WTC11 (cell line): ENCODE measurements at regions not wholly inside any gene's neighbourhood (a gene's known extent, or its start where the extent isn't known, plus 50 kb on each side); places are given as distances from the start of the nearest gene placed in this dataset.

Experiments used
- ATAC-seq: fragments of 200-7000 bp; cut with Tn5 transposase; 2 replicates; pipeline ENCODE4 v1.10.0; 2021; ENCODE audit warnings: mild to moderate bottlenecking, moderate library complexity
- CTCF ChIA-PET: fragments of 300-600 bp; sonication (Branson Sonifier 250); formaldehyde crosslinking; loops from one replicate; lab custom pipeline; 2021; ENCODE audit warnings: antibody characterized with exemption; lab: Charles Lee
- POLR2A ChIA-PET: fragments of 350-600 bp; sonication (Branson Sonifier 250); formaldehyde crosslinking; loops from one replicate; lab custom pipeline; 2021; ENCODE audit warnings: antibody characterized with exemption; lab: Charles Lee
- DNase-seq: peaks from one replicate; pipeline ENCODE4 v3.0.0; 2021; ENCODE audit warnings: low spot score
- H3K27ac Mint-ChIP-seq: 2 replicates; pipeline ENCODE4 v1.8.0; 2021; ENCODE audit warnings: mixed read lengths
- H3K27me3 Mint-ChIP-seq: 2 replicates; pipeline ENCODE4 v1.8.0; 2021; ENCODE audit warnings: low read depth, mild to moderate bottlenecking, moderate library complexity, mixed read lengths
- H3K36me3 Mint-ChIP-seq: 2 replicates; pipeline ENCODE4 v1.8.0; 2021; ENCODE audit warnings: mixed read lengths
- H3K4me1 Mint-ChIP-seq: 2 replicates; pipeline ENCODE4 v1.8.0; 2022; ENCODE audit warnings: mixed read lengths
- H3K4me3 Mint-ChIP-seq: 2 replicates; pipeline ENCODE4 v1.8.0; 2021; ENCODE audit warnings: mild to moderate bottlenecking, moderate library complexity, mixed read lengths
- H3K9me3 Mint-ChIP-seq: 2 replicates; pipeline ENCODE4 v1.8.0; 2021; ENCODE audit warnings: mixed read lengths
- ELF4 ChIP-seq: sonication (generic); formaldehyde crosslinking; IDR thresholded peaks from 2 replicates; pipeline ENCODE4 v1.8.1; 2022; ENCODE audit warnings: low read depth, mild to moderate bottlenecking, moderate library complexity, missing genetic modification reagents
- ETV6 ChIP-seq: sonication (generic); formaldehyde crosslinking; IDR thresholded peaks from 2 replicates; pipeline ENCODE4 v1.8.1; 2022; ENCODE audit warnings: mild to moderate bottlenecking, missing genetic modification reagents
- FOXP1 ChIP-seq: sonication (generic); formaldehyde crosslinking; IDR thresholded peaks from 2 replicates; pipeline ENCODE4 v1.8.0; 2022; ENCODE audit warnings: missing genetic modification reagents, mild to moderate bottlenecking, moderate library complexity, borderline replicate concordance
- GABPB1 ChIP-seq: sonication (generic); formaldehyde crosslinking; IDR thresholded peaks from 2 replicates; pipeline ENCODE4 v1.8.1; 2023; ENCODE audit warnings: mild to moderate bottlenecking, missing genetic modification reagents
- MXD4 ChIP-seq: fragments of 250-450 bp; sonication (Bioruptor Pico); IDR thresholded peaks from 2 replicates; pipeline ENCODE4 v1.8.0; 2021; ENCODE audit warnings: mild to moderate bottlenecking, moderate library complexity, borderline replicate concordance
- NR1H2 ChIP-seq: sonication (generic); formaldehyde crosslinking; IDR thresholded peaks from 2 replicates; pipeline ENCODE4 v1.9.0; 2021; ENCODE audit warnings: mild to moderate bottlenecking, moderate library complexity, missing genetic modification reagents
- OVOL2 ChIP-seq: fragments of 250-450 bp; sonication (Bioruptor Pico); IDR thresholded peaks from 2 replicates; pipeline ENCODE4 v1.9.0; 2021; ENCODE audit warnings: mild to moderate bottlenecking, borderline replicate concordance
- ZNF121 ChIP-seq: sonication (generic); formaldehyde crosslinking; IDR thresholded peaks from 2 replicates; pipeline ENCODE4 v1.8.0; 2023; ENCODE audit warnings: missing genetic modification reagents
- ZNF138 ChIP-seq: sonication (generic); formaldehyde crosslinking; conservative IDR thresholded peaks from 2 replicates; pipeline ENCODE4 v1.8.1; 2022; ENCODE audit warnings: mild to moderate bottlenecking, moderate library complexity, missing genetic modification reagents
- ZNF416 ChIP-seq: fragments of 250-450 bp; sonication (Bioruptor Pico); IDR thresholded peaks from 2 replicates; pipeline ENCODE4 v1.9.0; 2021; ENCODE audit warnings: mild to moderate bottlenecking, inconsistent platforms
- TF ChIP-seq, protein P1 (sequence below): sonication (generic); formaldehyde crosslinking; conservative IDR thresholded peaks from 2 replicates; pipeline ENCODE4 v1.8.1; 2022; ENCODE audit warnings: mild to moderate bottlenecking, missing genetic modification reagents
- TF ChIP-seq, protein P2 (sequence below): fragments of 250-450 bp; sonication (Bioruptor Pico); IDR thresholded peaks from 2 replicates; pipeline ENCODE4 v1.9.0; 2021; ENCODE audit warnings: mild to moderate bottlenecking
- TF ChIP-seq, protein P3 (sequence below): fragments of 250-450 bp; sonication (Bioruptor Pico); IDR thresholded peaks from 2 replicates; pipeline ENCODE4 v1.9.0; 2021; ENCODE audit warnings: moderate library complexity, mild to moderate bottlenecking, inconsistent platforms, borderline replicate concordance
- TF ChIP-seq, protein P4 (sequence below): sonication (generic); formaldehyde crosslinking; IDR thresholded peaks from 2 replicates; pipeline ENCODE4 v1.8.0; 2022; ENCODE audit warnings: mild to moderate bottlenecking, missing genetic modification reagents
- TF ChIP-seq, protein P5 (sequence below): sonication (generic); formaldehyde crosslinking; IDR thresholded peaks from 2 replicates; pipeline ENCODE4 v1.8.1; 2022; ENCODE audit warnings: mild to moderate bottlenecking, missing genetic modification reagents, moderate library complexity, borderline replicate concordance
- TF ChIP-seq, protein P6 (sequence below): sonication (generic); formaldehyde crosslinking; IDR thresholded peaks from 2 replicates; pipeline ENCODE4 v1.8.0; 2022; ENCODE audit warnings: mild to moderate bottlenecking, missing genetic modification reagents
- TF ChIP-seq, protein P7 (sequence below): fragments of 250-450 bp; sonication (Bioruptor Pico); IDR thresholded peaks from 2 replicates; pipeline ENCODE4 v1.8.0; 2021; ENCODE audit warnings: mild to moderate bottlenecking
- TF ChIP-seq, protein P8 (sequence below): sonication (generic); formaldehyde crosslinking; IDR thresholded peaks from 2 replicates; pipeline ENCODE4 v1.8.0; 2022; ENCODE audit warnings: missing genetic modification reagents
- TF ChIP-seq, protein P9 (sequence below): sonication (generic); formaldehyde crosslinking; IDR thresholded peaks from 2 replicates; pipeline ENCODE4 v1.8.0; 2022; ENCODE audit warnings: mild to moderate bottlenecking, missing genetic modification reagents

DNA sequence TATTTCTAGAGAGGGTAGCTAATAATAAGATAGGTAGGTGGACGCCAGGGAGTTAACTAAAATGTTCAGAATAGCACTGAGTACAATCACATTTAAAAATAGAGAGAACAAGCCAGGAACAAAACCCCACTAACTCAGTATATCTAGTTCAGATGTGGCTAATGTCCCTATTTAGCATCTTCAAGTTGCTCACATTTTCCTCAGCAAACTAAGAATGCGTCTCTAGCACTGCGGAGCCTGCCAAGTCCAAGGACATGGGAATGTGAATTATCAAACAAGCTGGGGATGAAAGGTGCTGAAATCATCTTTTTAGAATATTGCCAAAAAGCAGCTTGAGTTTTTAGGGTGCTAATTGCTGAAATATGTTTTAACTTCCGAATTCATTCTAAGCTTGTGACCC is 398.5 kb upstream of the FIGN start (continued):
- TF ChIP-seq, protein P1, sequence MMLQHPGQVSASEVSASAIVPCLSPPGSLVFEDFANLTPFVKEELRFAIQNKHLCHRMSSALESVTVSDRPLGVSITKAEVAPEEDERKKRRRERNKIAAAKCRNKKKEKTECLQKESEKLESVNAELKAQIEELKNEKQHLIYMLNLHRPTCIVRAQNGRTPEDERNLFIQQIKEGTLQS (CRISPR knock-in tag): no peak
- TF ChIP-seq, protein P2, sequence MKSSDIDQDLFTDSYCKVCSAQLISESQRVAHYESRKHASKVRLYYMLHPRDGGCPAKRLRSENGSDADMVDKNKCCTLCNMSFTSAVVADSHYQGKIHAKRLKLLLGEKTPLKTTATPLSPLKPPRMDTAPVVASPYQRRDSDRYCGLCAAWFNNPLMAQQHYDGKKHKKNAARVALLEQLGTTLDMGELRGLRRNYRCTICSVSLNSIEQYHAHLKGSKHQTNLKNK (CRISPR knock-in tag): no peak
- TF ChIP-seq ZNF121: no peak
- TF ChIP-seq, protein P3, sequence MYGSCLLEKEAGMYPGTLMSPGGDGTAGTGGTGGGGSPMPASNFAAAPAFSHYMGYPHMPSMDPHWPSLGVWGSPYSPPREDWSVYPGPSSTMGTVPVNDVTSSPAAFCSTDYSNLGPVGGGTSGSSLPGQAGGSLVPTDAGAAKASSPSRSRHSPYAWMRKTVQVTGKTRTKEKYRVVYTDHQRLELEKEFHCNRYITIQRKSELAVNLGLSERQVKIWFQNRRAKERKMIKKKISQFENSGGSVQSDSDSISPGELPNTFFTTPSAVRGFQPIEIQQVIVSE (CRISPR knock-in tag): no peak

DNA sequence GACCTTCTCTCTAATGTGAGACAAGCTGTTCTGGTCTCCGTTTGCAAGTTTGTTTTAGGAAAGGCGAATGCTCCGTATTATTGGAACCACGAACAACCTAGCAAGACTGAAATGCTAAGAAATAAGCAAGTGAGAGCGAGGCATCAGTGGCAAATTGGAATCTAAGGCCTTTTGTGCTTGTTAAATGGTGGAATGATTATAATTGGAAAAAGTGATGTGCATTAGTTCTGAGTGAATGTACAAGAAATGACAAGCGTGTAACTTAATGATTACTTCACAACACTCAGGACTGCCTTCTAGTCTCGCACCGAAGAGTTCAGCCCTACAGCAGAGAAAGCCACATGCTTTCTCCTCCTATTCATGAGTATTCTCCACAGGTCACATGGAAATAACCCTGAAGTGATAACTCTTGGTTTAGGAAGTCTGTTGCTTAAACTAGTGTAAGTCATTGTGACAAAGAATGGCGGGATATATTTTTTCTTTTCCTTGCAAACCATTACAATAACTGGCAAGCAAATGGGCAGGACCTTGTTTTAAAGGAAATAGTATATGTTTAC is 392.2 kb upstream of the FIGN start:
- no peak for DNase-seq
- POLR2A ChIA-PET: no interaction called here
- CTCF ChIA-PET: no interaction called here
- ATAC-seq: no peak
- Mint-ChIP-seq H3K9me3 (0 out of 2 replicates have a peak, but pooled peaks cover 5% of the 10 kb centered on the region), H3K4me3 (no peak overlapping the region), H3K27ac (no peak overlapping the region), H3K27me3 (no peaks in the 10 kb centered on the region; the same call in 1 of the 2 replicates), H3K4me1 (no peaks in the 10 kb centered on the region), H3K36me3 (no peaks in the 10 kb centered on the region)
- TF ChIP-seq, protein P4, sequence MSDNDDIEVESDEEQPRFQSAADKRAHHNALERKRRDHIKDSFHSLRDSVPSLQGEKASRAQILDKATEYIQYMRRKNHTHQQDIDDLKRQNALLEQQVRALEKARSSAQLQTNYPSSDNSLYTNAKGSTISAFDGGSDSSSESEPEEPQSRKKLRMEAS (CRISPR knock-in tag): no peak
- TF ChIP-seq, protein P5, sequence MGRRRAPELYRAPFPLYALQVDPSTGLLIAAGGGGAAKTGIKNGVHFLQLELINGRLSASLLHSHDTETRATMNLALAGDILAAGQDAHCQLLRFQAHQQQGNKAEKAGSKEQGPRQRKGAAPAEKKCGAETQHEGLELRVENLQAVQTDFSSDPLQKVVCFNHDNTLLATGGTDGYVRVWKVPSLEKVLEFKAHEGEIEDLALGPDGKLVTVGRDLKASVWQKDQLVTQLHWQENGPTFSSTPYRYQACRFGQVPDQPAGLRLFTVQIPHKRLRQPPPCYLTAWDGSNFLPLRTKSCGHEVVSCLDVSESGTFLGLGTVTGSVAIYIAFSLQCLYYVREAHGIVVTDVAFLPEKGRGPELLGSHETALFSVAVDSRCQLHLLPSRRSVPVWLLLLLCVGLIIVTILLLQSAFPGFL (CRISPR knock-in tag): no peak
- TF ChIP-seq OVOL2 (CRISPR knock-in tag) (no peak), ZNF138 (no peak), FOXP1 (CRISPR knock-in tag) (no peak), MXD4 (CRISPR knock-in tag) (no peak)

DNA sequence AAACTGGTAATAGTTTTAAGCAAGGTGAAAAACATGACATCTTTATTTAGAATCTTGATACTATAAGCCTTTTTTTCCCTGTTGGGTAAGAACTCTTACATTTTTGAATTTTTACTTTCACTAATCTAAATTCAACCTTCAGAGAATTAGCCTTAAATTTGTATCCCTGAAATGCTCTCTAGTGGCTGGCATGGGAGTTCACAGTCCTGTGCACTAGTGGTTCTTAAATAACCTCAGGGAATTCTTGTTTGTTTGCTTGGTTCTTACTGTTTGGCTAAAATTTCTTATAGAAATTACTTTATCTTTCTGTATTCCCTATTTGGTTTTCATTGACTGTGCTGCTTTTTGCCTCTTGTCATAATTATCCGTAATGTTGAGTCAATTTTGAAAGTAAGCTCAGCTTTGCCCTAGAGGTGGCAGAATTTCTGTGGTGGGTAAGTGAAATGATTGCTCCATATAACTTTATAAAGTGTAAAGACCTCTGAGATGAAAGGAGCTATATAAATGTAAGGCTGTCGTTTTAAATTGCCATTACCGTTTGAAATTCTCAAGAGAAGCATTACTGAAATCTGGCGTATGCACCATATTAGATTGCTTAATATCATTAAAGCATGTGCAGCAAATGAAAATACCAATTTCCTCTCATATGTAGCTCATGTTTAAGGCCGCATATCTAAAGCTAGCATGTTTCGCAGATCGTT is 391.3 kb upstream of the FIGN start:
- ATAC-seq (peak; percentile 36; the same call in 1 of the 2 replicates), DNase-seq (no peak)
- Mint-ChIP-seq H3K36me3 (no peaks in the 10 kb centered on the region), H3K27ac (no peak overlapping the region), H3K9me3 (0 out of 2 replicates have a peak, but pooled peaks cover 5% of the 10 kb centered on the region), H3K4me3 (no peak overlapping the region), H3K4me1 (no peaks in the 10 kb centered on the region), H3K27me3 (no peaks in the 10 kb centered on the region; the same call in 1 of the 2 replicates)
- ChIA-PET CTCF (interaction anchor here (1.0 kb wide), 1 partner anchor 352 kb away, joined by 3 read pairs; no protein-coding TSS in a partner anchor), POLR2A (interaction anchor here (0.6 kb wide), 1 partner anchor 475 kb away, joined by 4 read pairs; no protein-coding TSS in a partner anchor)
- TF ChIP-seq ZNF416: no peak
- no peak for TF ChIP-seq NR1H2 (CRISPR knock-in tag)
- TF ChIP-seq, protein P6, sequence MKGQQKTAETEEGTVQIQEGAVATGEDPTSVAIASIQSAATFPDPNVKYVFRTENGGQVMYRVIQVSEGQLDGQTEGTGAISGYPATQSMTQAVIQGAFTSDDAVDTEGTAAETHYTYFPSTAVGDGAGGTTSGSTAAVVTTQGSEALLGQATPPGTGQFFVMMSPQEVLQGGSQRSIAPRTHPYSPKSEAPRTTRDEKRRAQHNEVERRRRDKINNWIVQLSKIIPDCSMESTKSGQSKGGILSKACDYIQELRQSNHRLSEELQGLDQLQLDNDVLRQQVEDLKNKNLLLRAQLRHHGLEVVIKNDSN (CRISPR knock-in tag): no peak
- TF ChIP-seq, protein P7, sequence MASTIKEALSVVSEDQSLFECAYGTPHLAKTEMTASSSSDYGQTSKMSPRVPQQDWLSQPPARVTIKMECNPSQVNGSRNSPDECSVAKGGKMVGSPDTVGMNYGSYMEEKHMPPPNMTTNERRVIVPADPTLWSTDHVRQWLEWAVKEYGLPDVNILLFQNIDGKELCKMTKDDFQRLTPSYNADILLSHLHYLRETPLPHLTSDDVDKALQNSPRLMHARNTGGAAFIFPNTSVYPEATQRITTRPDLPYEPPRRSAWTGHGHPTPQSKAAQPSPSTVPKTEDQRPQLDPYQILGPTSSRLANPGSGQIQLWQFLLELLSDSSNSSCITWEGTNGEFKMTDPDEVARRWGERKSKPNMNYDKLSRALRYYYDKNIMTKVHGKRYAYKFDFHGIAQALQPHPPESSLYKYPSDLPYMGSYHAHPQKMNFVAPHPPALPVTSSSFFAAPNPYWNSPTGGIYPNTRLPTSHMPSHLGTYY (CRISPR knock-in tag): no peak
- TF ChIP-seq, protein P8, sequence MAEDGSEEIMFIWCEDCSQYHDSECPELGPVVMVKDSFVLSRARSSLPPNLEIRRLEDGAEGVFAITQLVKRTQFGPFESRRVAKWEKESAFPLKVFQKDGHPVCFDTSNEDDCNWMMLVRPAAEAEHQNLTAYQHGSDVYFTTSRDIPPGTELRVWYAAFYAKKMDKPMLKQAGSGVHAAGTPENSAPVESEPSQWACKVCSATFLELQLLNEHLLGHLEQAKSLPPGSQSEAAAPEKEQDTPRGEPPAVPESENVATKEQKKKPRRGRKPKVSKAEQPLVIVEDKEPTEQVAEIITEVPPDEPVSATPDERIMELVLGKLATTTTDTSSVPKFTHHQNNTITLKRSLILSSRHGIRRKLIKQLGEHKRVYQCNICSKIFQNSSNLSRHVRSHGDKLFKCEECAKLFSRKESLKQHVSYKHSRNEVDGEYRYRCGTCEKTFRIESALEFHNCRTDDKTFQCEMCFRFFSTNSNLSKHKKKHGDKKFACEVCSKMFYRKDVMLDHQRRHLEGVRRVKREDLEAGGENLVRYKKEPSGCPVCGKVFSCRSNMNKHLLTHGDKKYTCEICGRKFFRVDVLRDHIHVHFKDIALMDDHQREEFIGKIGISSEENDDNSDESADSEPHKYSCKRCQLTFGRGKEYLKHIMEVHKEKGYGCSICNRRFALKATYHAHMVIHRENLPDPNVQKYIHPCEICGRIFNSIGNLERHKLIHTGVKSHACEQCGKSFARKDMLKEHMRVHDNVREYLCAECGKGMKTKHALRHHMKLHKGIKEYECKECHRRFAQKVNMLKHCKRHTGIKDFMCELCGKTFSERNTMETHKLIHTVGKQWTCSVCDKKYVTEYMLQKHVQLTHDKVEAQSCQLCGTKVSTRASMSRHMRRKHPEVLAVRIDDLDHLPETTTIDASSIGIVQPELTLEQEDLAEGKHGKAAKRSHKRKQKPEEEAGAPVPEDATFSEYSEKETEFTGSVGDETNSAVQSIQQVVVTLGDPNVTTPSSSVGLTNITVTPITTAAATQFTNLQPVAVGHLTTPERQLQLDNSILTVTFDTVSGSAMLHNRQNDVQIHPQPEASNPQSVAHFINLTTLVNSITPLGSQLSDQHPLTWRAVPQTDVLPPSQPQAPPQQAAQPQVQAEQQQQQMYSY (CRISPR knock-in tag): no peak
- TF ChIP-seq GABPB1 (CRISPR knock-in tag): no peak
- TF ChIP-seq, protein P9, sequence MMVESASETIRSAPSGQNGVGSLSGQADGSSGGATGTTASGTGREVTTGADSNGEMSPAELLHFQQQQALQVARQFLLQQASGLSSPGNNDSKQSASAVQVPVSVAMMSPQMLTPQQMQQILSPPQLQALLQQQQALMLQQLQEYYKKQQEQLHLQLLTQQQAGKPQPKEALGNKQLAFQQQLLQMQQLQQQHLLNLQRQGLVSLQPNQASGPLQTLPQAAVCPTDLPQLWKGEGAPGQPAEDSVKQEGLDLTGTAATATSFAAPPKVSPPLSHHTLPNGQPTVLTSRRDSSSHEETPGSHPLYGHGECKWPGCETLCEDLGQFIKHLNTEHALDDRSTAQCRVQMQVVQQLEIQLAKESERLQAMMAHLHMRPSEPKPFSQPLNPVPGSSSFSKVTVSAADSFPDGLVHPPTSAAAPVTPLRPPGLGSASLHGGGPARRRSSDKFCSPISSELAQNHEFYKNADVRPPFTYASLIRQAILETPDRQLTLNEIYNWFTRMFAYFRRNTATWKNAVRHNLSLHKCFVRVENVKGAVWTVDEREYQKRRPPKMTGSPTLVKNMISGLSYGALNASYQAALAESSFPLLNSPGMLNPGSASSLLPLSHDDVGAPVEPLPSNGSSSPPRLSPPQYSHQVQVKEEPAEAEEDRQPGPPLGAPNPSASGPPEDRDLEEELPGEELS (CRISPR knock-in tag): no peak
- TF ChIP-seq ETV6 (CRISPR knock-in tag): no peak
- TF ChIP-seq ELF4 (CRISPR knock-in tag): no peak
